Memory B cell (primary cell): ENCODE measurements at regions not wholly inside any gene's neighbourhood (a gene's known extent, or its start where the extent isn't known, plus 50 kb on each side); places are given as distances from the start of the nearest gene placed in this dataset.

Experiments
- ATAC-seq: fragments of 150-1000 bp; cut with Tn5 transposase; 2 replicates; pipeline ENCODE4 v1.10.0; 2021; ENCODE audit warnings: low read depth, mild to moderate bottlenecking, moderate library complexity
- DNase-seq, 2 donors: peaks; one replicate each; pipeline ENCODE4 v3.0.0; 2022; ENCODE audit warnings: low spot score in 2 of 2
- H3K27ac Mint-ChIP-seq: one replicate; pipeline ENCODE4 v1.8.0; 2022; ENCODE audit warnings: mild to moderate bottlenecking, moderate library complexity, mixed read lengths
- H3K27me3 Mint-ChIP-seq: one replicate; pipeline ENCODE4 v1.8.0; 2022; ENCODE audit warnings: mixed read lengths
- H3K36me3 Mint-ChIP-seq: one replicate; pipeline ENCODE4 v1.8.0; 2022; ENCODE audit warnings: mild to moderate bottlenecking, mixed read lengths
- H3K4me1 Mint-ChIP-seq: one replicate; pipeline ENCODE4 v1.8.0; 2022; ENCODE audit warnings: mixed read lengths
- H3K4me3 Mint-ChIP-seq: one replicate; pipeline ENCODE4 v1.8.0; 2022; ENCODE audit warnings: mild to moderate bottlenecking, moderate library complexity, mixed read lengths
- H3K9me3 Mint-ChIP-seq: one replicate; pipeline ENCODE4 v1.8.0; 2022; ENCODE audit warnings: mixed read lengths

DNA sequence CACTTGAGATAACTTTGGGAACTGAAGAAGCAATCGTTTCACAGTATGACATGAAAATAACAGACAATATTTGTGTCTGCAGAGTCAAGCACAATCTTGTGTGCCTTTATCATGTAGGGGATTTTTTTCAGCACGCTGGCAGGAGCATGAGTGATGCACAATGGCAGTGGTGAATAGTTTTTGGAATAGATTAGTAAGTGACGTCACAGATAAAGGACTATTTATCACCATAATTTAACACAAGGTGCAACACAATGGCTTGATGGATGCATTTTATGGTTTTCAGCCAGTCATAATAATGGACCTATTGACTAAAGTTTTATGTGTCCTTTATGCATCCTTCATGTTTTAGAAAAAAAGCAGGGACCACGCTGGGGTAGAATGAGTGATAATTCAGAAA, 559.8 kb upstream of the FANCL start:
- ATAC-seq (no peak), DNase-seq (no peak)
- peaks cover 2% of the 10 kb centered on the region for H3K9me3 Mint-ChIP-seq
- peaks cover 2% of the 10 kb centered on the region for H3K4me1 Mint-ChIP-seq
- no peaks in the 10 kb centered on the region for H3K36me3 Mint-ChIP-seq
- no peak overlapping the region for H3K27ac Mint-ChIP-seq
- peaks cover 13% of the 10 kb centered on the region for H3K27me3 Mint-ChIP-seq
- H3K4me3 Mint-ChIP-seq: no peak overlapping the region

DNA sequence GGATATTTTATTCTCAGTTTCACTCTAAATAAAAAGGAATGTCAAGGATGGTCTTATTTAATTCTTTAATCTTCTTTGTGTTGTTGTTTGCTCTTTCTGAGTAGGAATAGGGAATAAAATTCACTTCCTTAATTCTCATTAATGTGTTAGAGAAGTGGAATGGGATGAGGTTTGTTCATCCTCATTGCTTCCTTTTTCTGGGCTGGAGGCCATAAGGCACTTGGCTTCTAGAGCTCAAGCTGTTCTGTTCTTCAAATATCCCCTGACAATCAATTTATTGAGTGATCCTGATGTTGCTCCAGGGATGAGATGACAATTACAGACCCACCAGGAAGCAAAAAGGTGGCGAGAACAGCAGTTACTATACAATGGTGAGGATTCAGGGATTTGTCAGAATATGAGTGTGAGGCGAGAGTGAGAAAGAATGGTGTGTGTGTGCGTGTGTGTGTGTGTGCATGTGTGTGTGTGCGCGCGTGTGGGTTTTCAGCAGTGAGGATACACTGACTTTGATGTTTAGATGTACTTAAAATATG, 557.6 kb upstream of the FANCL start:
- Mint-ChIP-seq H3K4me1 (peaks cover 2% of the 10 kb centered on the region), H3K36me3 (no peaks in the 10 kb centered on the region), H3K27me3 (peaks cover 13% of the 10 kb centered on the region), H3K27ac (no peak overlapping the region), H3K9me3 (no peaks in the 10 kb centered on the region), H3K4me3 (no peak overlapping the region)
- DNase-seq (no peak), ATAC-seq (no peak)

- Mint-ChIP-seq H3K36me3 (no peaks in the 10 kb centered on the region), H3K9me3 (no peaks in the 10 kb centered on the region), H3K27ac (no peak overlapping the region), H3K4me3 (no peak overlapping the region), H3K4me1 (no peaks in the 10 kb centered on the region), H3K27me3 (peaks cover 14% of the 10 kb centered on the region)
- ATAC-seq: no peak
- DNase-seq: no peak
These were observed 555.2 kb upstream of the FANCL start for GRCh38 chr2:58796239-58796910.

GRCh38 chr2:58794916-58795315, 553.8 kb upstream of the FANCL start:
- H3K36me3 Mint-ChIP-seq: no peaks in the 10 kb centered on the region
- no peak for DNase-seq
- H3K4me3 Mint-ChIP-seq: no peak overlapping the region
- peaks cover 11% of the 10 kb centered on the region for H3K27me3 Mint-ChIP-seq
- no peak for ATAC-seq
- no peak overlapping the region for H3K27ac Mint-ChIP-seq
- no peaks in the 10 kb centered on the region for H3K9me3 Mint-ChIP-seq
- H3K4me1 Mint-ChIP-seq: no peaks in the 10 kb centered on the region

DNA sequence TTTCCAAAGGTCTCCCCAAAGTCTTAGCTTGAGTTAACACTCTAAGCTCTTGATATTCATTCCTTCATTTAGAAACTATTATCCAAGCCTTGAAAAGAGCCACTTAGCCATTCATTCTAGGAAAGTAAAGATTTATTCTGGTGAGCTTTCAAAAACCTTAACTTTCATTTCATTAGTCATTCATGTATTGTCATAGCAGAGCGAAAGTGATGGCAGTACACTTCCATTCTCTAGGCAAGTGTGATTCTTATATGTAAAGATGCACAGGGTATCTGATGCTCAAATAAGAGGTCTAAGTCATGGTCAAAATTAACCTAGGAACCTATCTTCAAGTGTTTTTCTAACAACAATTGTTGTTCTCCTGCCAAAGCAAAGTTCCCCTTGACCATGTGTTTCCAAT, 553.0 kb upstream of the FANCL start:
- Mint-ChIP-seq H3K4me1 (no peaks in the 10 kb centered on the region), H3K36me3 (no peaks in the 10 kb centered on the region), H3K27ac (no peak overlapping the region), H3K9me3 (no peaks in the 10 kb centered on the region), H3K4me3 (no peak overlapping the region), H3K27me3 (peaks cover 10% of the 10 kb centered on the region)
- ATAC-seq: no peak
- DNase-seq: no peak

DNA sequence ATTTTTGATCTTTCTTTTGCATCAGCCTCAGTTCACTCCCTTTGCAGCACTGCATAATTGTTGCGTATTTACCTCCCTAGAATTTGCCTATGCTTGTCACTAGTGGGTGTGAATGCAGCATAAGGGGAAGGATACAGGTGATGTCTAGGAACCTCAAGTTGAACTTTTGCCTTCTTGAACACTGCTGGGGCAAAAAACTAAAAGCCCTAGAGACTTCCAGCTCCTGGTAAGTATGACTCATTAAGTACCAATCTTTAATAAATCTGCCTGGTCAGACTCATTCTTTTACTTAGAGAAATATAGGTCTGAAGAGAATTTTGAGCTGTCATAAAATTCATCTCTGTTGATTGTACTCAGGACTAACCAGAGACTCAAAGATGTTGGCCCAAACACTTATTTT, 547.3 kb upstream of the FANCL start:
- Mint-ChIP-seq H3K4me3 (no peak overlapping the region), H3K36me3 (no peaks in the 10 kb centered on the region), H3K9me3 (no peaks in the 10 kb centered on the region), H3K27ac (no peak overlapping the region), H3K27me3 (peaks cover 6% of the 10 kb centered on the region), H3K4me1 (no peaks in the 10 kb centered on the region)
- ATAC-seq (no peak), DNase-seq (no peak)

DNA sequence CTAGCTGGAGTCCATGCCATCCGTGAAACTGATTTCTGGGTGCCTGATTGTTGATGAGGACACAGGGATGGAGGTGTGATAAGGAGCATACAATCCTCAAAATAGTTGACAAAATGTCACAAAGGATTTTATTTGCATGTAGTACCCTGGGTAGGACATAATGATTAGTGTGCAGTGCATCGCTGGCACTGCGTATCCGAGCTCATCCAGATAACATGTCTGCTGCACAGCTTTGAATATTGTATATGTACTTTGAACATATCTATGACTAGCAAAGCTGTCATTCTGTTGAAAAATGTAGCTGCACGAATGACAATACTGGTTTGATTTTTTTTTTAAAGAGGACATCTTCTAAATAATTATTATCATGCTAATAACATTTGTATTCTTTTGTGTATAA, 529.7 kb upstream of the FANCL start:
- DNase-seq: no peak
- H3K4me1 Mint-ChIP-seq: no peaks in the 10 kb centered on the region
- H3K9me3 Mint-ChIP-seq: no peaks in the 10 kb centered on the region
- no peak overlapping the region for H3K4me3 Mint-ChIP-seq
- H3K27me3 Mint-ChIP-seq: peaks cover 5% of the 10 kb centered on the region
- H3K27ac Mint-ChIP-seq: no peak overlapping the region
- ATAC-seq: no peak
- H3K36me3 Mint-ChIP-seq: no peaks in the 10 kb centered on the region

DNA sequence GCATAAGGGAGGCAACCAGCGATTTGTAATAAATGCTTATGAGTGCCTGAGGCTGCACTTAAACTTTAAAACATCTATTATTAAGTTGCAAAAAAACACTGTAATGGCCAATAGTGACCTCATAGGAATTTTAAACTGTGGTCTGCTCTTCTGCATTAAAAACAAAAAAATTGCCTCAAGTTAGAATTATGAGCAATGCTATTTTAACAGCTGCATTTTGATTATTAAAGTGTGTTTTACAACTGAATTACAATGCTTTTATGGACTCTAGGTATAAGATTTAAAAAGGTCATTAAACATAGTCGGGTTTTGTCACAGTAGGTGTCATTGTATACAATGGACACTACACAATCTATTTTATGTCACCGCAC, 528.7 kb upstream of the FANCL start:
- Mint-ChIP-seq H3K27ac (no peak overlapping the region), H3K9me3 (no peaks in the 10 kb centered on the region), H3K36me3 (no peaks in the 10 kb centered on the region), H3K4me1 (no peaks in the 10 kb centered on the region), H3K27me3 (peaks cover 2% of the 10 kb centered on the region), H3K4me3 (no peak overlapping the region)
- DNase-seq: no peak
- ATAC-seq: no peak

GRCh38 chr2:58769111-58769863, 528.2 kb upstream of the FANCL start:
- Mint-ChIP-seq H3K27ac (no peak overlapping the region), H3K9me3 (no peaks in the 10 kb centered on the region), H3K27me3 (peaks cover 2% of the 10 kb centered on the region), H3K4me3 (no peak overlapping the region), H3K4me1 (no peaks in the 10 kb centered on the region), H3K36me3 (no peaks in the 10 kb centered on the region)
- DNase-seq: no peak
- no peak for ATAC-seq

- ATAC-seq (no peak), DNase-seq (no peak)
- H3K27ac Mint-ChIP-seq: no peak overlapping the region
- H3K27me3 Mint-ChIP-seq: peaks cover 2% of the 10 kb centered on the region
- no peaks in the 10 kb centered on the region for H3K4me1 Mint-ChIP-seq
- H3K4me3 Mint-ChIP-seq: no peak overlapping the region
- H3K36me3 Mint-ChIP-seq: no peaks in the 10 kb centered on the region
- no peaks in the 10 kb centered on the region for H3K9me3 Mint-ChIP-seq
These were observed 527.6 kb upstream of the FANCL start for GRCh38 chr2:58768715-58769080.

DNA sequence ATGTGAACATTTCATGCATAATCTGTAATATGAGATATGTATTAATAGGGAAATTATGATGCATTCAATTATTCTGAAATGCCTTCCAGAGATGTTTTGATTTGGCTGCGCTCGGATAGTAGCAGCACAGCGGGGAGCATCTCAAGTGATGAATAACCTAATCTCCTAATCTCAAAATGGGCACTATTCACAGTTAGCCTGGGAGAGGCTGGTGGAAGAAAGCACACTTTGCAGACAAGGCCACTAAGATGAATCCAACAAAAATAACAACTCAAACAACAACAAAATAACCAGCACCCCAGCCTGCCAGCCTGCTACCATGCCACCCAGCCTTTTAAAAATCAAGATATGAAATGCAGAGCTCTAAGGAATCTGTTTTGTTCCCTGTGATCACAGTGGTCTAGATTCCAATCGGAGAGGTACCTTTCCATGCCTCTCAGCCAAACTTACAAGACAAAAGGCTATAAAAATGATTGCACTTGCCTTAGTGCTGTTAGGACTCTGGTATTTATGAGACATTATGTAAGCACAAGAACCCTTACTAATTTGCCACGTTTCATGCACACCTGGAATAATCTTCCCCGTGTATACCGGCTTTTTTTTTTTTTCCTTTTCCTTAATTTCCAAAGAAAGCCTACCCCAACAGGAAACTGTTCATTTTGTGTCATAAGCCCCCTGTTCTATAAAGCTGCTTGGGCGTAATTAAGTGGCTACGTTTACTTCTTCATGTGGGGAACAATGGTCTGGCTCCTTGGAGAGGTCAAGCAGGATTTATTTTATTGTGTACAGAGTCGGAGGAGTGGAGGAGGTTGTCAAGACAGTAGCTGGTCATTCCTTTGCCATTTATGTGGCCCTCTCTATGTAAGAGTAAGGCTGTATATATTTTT, 526.9 kb upstream of the FANCL start:
- H3K4me3 Mint-ChIP-seq: no peak overlapping the region
- peaks cover 2% of the 10 kb centered on the region for H3K27me3 Mint-ChIP-seq
- H3K9me3 Mint-ChIP-seq: no peaks in the 10 kb centered on the region
- H3K36me3 Mint-ChIP-seq: no peaks in the 10 kb centered on the region
- H3K4me1 Mint-ChIP-seq: no peaks in the 10 kb centered on the region
- DNase-seq (no peak), ATAC-seq (no peak)
- no peak overlapping the region for H3K27ac Mint-ChIP-seq

DNA sequence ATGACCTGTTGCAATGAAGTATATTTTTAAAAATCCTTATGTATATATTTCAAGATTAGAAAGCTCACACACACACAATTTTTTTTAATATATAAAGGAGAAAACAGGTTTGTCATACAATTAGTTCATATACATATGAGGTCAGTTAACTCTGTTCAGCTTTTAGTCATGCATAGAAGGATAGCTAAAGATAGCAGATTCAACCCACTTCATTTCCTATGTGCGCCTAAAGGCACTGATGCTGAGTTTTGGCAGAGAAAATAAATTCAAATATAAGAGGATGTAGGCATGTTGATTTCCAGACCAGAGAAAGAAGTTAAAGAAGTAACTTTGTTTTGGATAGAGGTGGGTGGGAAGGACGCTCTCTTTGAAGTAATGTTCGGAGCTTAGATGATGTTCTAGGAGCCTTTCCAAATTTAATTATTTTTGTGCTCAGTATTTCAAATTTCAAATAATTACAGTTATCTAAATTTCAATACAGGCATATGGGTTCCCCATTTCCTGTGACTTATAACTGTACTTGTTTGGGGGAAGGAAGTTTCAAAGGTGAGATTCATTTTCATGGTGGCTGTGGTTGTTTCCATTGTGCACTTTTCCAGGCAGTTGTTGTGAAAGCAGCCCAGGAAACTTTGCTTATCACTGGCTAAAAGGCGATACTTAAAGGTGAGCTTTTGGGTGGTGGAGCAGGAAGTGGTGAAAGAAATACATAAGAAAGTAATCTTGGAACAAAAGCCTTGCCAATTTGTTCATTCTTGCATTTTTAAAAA, 523.4 kb upstream of the FANCL start:
- ATAC-seq (no peak), DNase-seq (no peak)
- Mint-ChIP-seq H3K9me3 (no peaks in the 10 kb centered on the region), H3K27me3 (peaks cover 2% of the 10 kb centered on the region), H3K27ac (no peak overlapping the region), H3K4me1 (no peaks in the 10 kb centered on the region), H3K4me3 (no peak overlapping the region), H3K36me3 (no peaks in the 10 kb centered on the region)

GRCh38 chr2:58762176-58762781, 521.2 kb upstream of the FANCL start:
- H3K4me3 Mint-ChIP-seq: no peak overlapping the region
- no peaks in the 10 kb centered on the region for H3K9me3 Mint-ChIP-seq
- H3K4me1 Mint-ChIP-seq: no peaks in the 10 kb centered on the region
- H3K27me3 Mint-ChIP-seq: peaks cover 2% of the 10 kb centered on the region
- DNase-seq (peak; percentile 28 to 53), ATAC-seq (peak; percentile 84)
- H3K27ac Mint-ChIP-seq: no peak overlapping the region
- H3K36me3 Mint-ChIP-seq: no peaks in the 10 kb centered on the region
